ENCODE measurements at regions not wholly inside any gene's neighbourhood (a gene's known extent, or its start where the extent isn't known, plus 50 kb on each side); places are given as distances from the start of the nearest gene placed in this dataset.

DNA sequence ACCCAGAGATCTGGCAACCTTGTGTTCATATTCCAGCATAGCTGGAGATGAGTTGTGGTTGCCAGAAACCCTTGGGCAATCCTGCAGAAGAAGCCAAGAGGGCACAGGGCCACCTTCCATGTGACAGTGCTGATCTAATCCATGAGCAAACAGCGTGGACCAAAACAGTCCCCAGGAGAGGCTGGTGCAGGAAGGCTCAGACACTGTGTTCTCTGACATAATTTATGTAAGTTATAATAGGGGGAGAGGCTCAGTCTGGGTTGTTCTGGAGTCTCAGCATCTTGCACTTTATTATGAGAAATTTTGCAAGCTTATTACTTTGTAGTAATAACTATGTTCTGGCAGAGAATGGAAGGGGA lies 273.9 kb downstream of the HAPSTR1 start:
- no peak for TF ChIP-seq GATA2 (IDR thresholded peaks at IDR 0.05; ENCODE audit: low read depth, low read length)
- no peak for TF ChIP-seq GATA3 (IDR thresholded peaks at IDR 0.05; ENCODE audit: low read depth, low read length)

All from SH-SY5Y (cell line).